HG02763 (cell line): ENCODE measurements at regions not wholly inside any gene's neighbourhood (a gene's known extent, or its start where the extent isn't known, plus 50 kb on each side); places are given as distances from the start of the nearest gene placed in this dataset.

Experiments used
- ATAC-seq: cut with Tn5 transposase; IDR thresholded peaks from one replicate; pipeline ENCODE4 v1.9.1; 2021; ENCODE audit warnings: mild to moderate bottlenecking, moderate library complexity; ENCODE audit not compliant: unreplicated experiment

- ATAC-seq: no peak
Measured at GRCh38 chr13:80133631-80134261, 207.2 kb downstream of the SPRY2 start.

DNA sequence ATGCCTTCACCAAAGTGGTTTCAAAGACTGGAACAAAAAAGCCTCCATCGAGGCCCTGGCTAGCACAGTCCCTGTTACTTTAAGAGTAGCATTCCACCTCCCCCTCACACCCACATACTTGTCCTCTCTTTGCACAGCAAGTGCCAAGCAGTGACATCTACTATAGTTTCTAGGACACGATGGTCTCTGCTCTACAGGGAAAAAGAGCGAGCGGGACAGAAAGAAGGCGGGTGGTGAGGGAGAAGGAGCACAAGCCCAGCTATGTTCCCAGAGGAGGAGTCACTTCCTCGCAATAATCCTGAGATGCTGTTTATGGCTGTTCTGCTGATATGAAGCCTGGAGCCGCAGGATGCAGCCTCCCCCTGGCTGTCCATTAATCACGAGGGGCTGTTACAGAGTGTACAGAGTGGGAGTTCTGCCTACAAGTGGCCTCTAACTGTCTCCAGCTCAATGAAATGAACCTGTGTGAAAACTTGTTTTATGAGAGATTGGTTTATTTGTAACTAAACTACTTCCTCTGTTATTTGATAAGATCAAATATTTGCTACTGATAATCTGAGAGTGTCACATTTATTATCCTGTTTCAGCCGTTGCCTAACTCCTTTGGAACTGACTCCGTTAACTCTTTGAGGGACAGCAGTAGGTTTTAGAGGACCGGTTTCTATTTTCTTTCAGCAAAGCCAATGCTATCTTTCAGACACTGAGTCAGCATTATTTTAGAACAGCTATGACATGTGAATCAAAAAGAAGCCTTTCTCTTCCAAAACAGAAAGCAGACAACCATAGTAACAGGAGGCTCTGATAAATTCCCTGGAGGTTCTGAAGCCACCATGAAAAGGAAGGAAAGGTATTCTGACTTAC, 208.0 kb downstream of the SPRY2 start:
- no peak for ATAC-seq

DNA sequence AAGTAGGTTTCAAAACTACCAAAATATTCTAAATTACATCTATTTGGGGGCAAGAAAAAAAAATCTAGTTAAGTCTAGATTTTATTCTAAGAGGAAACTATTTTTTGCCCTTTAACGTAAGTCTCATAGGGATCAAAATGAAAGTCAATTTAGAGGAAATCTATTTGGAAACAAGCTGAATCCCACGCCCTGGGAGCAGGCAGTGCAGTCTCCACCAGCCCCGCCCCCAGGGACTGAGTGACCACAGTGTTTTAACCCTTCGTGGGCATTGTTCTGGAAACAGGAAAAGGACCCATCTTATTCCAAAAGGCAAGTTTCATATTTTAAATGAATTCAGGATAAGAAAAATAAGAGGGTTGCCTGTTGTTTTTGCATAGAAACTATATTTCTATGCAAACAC, 209.7 kb downstream of the SPRY2 start:
- ATAC-seq: no peak

GRCh38 chr13:80126389-80127068, 214.4 kb downstream of the SPRY2 start:
- ATAC-seq: no peak

- no peak for ATAC-seq
Measured at GRCh38 chr13:80123945-80124344, 217.0 kb downstream of the SPRY2 start.

GRCh38 chr13:80121038-80121437, 219.9 kb downstream of the SPRY2 start:
- ATAC-seq: no peak

DNA sequence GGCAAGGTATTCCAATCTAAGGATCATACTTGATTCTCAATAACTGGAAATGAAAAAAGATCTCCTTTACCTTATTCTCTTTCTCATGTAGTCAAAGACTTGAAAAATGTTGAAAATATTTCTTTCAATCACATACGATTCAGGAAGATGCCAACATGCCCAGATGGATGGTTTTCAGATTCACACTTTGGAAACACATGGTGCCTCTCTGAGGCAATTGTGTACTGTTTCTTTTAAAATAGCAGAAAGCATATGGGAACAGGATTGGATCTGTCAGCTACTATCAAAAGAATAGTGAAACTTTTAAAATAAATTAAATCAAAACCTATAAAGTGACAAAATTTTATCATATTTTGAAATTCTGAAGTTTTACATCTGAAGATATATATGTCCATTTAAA, 222.4 kb downstream of the SPRY2 start:
- no peak for ATAC-seq

DNA sequence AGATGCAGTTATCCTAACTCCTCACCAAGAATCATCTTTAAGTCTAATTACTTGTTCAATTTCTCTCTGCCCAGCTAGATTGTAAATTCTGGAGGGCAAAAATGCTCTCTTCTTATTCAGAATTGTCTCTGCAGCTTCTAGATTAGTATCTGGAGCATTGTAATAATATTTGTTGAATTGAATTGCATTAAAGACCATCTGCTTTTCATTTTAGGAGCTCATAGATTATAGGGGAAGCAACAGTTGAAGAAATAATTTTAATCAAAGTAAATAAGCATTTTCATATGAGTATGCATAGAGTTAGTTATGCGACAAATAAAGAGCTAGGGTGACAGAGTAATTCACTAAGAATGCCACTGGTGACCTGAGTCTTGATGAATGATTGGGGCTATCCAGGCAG, 222.8 kb downstream of the SPRY2 start:
- ATAC-seq: no peak

DNA sequence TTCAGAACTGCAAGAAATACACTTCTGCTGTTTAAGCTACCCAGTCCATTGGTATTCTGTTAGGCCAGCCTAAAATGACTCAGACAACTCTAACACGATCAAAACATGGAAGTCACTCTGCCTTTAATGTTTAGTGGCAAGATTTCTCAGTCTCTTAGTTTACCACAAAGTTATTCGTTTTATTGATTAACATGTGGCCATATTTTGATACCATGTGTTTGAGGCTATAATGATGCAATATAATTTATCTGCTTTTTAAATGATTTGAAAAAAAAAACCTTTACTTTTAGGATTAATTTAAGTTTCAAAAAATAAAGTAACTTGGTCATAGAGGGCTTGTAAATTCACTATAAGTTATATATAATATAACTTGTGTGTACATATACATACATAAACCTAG, 223.4 kb downstream of the SPRY2 start:
- no peak for ATAC-seq

- no peak for ATAC-seq
Measured at GRCh38 chr13:80116107-80116506, 224.8 kb downstream of the SPRY2 start.

DNA sequence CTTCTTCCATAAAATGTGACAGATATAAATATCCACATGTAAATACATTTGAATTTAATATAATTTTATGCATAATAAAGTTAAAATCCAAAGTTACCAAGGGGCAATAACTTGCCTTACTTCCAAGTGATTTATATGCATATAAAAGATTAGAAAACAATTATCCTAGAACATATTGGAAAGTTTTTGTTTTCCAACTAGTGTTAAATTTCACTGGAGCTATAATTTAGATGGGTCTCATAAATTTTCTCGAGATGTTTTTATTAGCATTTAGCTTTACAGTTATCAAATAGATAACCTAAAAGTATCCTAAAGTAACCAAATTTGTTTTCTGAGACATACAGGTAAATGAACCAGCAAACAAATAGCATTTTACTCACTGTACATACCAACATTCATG, 225.3 kb downstream of the SPRY2 start:
- no peak for ATAC-seq

GRCh38 chr13:80113714-80114454, 227.0 kb downstream of the SPRY2 start:
- ATAC-seq: no peak

DNA sequence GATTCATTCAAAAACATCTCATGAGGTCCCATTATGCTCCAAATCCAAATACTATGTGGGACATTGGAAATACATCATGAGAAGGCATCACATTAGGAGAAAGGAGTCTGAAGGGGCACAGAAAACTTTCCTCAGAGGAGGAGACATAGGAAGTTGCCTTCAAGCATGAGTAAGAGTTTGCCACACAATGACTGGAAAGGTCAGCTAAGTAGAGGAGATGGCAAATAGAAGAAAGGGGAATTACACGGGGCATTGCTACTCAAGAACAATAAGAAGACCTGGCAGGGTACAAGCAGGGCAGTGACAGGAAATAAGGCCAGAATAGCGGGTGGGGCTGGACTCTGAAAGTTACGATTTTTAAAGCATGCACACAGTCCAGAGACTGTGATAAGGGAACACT, 231.6 kb downstream of the SPRY2 start:
- no peak for ATAC-seq

GRCh38 chr13:80105350-80105749, 235.6 kb downstream of the SPRY2 start:
- ATAC-seq: no peak

- no peak for ATAC-seq
Measured at GRCh38 chr13:80101040-80101439, 239.9 kb downstream of the SPRY2 start.

- ATAC-seq: no peak
Measured at GRCh38 chr13:80100636-80101035, 240.3 kb downstream of the SPRY2 start.

DNA sequence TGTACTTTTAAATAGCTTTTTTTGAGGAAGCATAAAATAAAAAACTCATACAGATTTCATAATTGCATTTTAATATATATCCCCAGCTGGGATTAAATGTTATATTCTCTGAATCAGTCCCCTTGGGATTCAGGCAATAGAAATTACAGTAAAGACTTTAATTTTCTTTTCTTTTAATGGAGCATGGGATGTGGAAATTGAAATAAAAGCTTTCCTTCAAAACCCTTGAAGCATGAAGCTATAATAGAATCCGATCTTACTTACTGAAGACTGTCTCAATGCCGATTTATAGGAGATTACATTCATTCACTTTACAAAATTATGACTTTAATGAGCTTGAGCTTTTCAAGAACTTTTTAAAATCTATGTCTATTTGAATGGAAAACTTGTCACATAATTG, 243.4 kb downstream of the SPRY2 start:
- no peak for ATAC-seq

- no peak for ATAC-seq
Measured at GRCh38 chr13:80096383-80096782, 244.5 kb downstream of the SPRY2 start.

DNA sequence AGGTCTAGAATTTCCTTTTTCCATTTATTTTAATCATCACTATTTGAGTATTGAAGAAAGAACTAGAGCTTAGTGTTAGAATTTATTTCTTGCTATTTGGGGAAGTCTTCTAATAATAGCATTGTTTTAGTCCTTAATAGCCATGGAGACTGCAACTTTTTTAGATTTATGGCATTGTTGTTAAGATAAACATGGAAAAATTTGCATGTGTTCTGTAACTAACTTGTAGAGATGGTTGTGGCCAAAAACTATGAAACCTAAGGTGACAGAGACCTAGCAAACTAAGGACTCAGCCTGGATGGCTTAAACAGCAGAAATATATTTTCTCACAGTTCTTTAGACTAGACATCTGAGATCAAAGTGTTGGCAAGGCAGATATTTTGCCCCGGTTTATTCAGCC, 246.4 kb downstream of the SPRY2 start:
- ATAC-seq: no peak

GRCh38 chr13:80093888-80094287, 247.0 kb downstream of the SPRY2 start:
- no peak for ATAC-seq

- ATAC-seq: no peak
Measured at GRCh38 chr13:80086304-80086721, 254.6 kb downstream of the SPRY2 start.
